ENCODE measurements at regions not wholly inside any gene's neighbourhood (a gene's known extent, or its start where the extent isn't known, plus 50 kb on each side); places are given as distances from the start of the nearest gene placed in this dataset.

DNA sequence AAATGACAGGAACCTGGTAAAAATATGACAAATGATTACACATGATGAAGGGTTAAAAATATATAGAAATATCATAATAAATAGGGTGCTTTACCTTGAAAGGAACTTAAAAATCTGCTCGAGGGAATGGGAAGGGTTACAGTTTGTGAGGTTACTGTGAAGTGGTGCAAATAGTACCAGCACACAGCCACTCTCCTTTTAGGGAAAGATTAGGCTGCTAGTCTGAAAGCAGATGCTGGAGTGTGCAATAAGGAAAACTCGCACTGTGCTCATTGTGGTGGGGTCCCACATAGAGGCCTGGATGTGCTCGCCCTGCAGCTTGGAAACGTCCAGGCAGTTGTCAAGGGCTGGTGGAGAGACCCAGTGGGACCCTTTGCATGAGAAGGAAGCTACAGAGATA lies 145.9 kb upstream of the TBX20 start (continued):
- TF ChIP-seq ZNF639 (CRISPR knock-in tag; conservative IDR thresholded peaks at IDR 0.05 in 1 of 2, IDR thresholded peaks at IDR 0.05 in 1 of 2) (no peak), IRF1 (CRISPR knock-in tag; IDR thresholded peaks at IDR 0.05; ENCODE audit: borderline replicate concordance) (no peak), TSC22D4 (tag; IDR thresholded peaks at IDR 0.05) (no peak), CREB3L1 (IDR thresholded peaks at IDR 0.05; ENCODE audit: borderline replicate concordance, low read depth) (no peak)

GRCh38 chr7:35399216-35399615 lies 145.3 kb upstream of the TBX20 start:
- FAIRE-seq (no peak), ATAC-seq (no peak), DNase-seq (ENCODE audit: extremely low read depth in 1 of 4, low spot score in 3 of 4) (no peak)
- Histone ChIP-seq H3K27ac (ENCODE audit: extremely low read depth, low read depth, low read length) (no peak overlapping the region), H3K9me1 (ENCODE audit: control insufficient read depth, insufficient read depth, low read length) (no peaks in the 10 kb centered on the region), H3K9me3 (replicated peaks; ENCODE audit: control insufficient read depth, insufficient read depth, low read depth, low read length) (no peaks in the 10 kb centered on the region), H3K9ac (ENCODE audit: insufficient read depth in 1 of 2, low read depth in 2 of 2, low read length in 2 of 2) (no peak overlapping the region), H3K4me2 (ENCODE audit: insufficient read depth, low read length) (no peak overlapping the region), H3K79me2 (ENCODE audit: control insufficient read depth, insufficient read depth, low read length) (no peaks in the 10 kb centered on the region), H3K4me3 (no peak overlapping the region), H3K4me1 (replicated peaks in 1 of 2; ENCODE audit: control insufficient read depth in 2 of 2, insufficient read depth in 2 of 2, low read length in 2 of 2) (no peaks in the 10 kb centered on the region), H4K20me1 (replicated peaks; ENCODE audit: control insufficient read depth, insufficient read depth, low read length) (no peaks in the 10 kb centered on the region), H3K27me3 (ENCODE audit: control insufficient read depth in 2 of 2, insufficient read depth in 2 of 2, low read length in 2 of 2) (no peaks in the 10 kb centered on the region), H2AFZ (ENCODE audit: low read depth, low read length) (no peak overlapping the region), H3K36me3 (ENCODE audit: control insufficient read depth, insufficient read depth, low read length) (no peaks in the 10 kb centered on the region)
- no TSS peak for BruUV-seq (replicated peaks)
- intact Hi-C loops (cut with micrococcal nuclease) (no loop called here), in situ Hi-C loops (cut with MboI) (no loop called here)
- POLR2A ChIA-PET = no interaction called here
- CTCF ChIA-PET (ENCODE audit: low intra/inter-chr PET ratio) = no interaction called here
- TF ChIP-seq CREBBP (IDR thresholded peaks at IDR 0.05; ENCODE audit: low read depth, low read length) = no peak
- TF ChIP-seq ZNF77 (CRISPR knock-in tag; IDR thresholded peaks at IDR 0.05) = no peak
- TF ChIP-seq MBD1 (CRISPR knock-in tag; IDR thresholded peaks at IDR 0.05) = no peak
- TF ChIP-seq ZNF436 (CRISPR knock-in tag; IDR thresholded peaks at IDR 0.05) = no peak
- TF ChIP-seq DIDO1 (tag; IDR thresholded peaks at IDR 0.05; ENCODE audit: low read depth) = no peak
- no peak for TF ChIP-seq POLR2B (IDR thresholded peaks at IDR 0.05; ENCODE audit: low read depth, partially characterized antibody)
- no peak for TF ChIP-seq HDAC3 (IDR thresholded peaks at IDR 0.05; ENCODE audit: borderline replicate concordance, partially characterized antibody)
- TF ChIP-seq, protein P1, sequence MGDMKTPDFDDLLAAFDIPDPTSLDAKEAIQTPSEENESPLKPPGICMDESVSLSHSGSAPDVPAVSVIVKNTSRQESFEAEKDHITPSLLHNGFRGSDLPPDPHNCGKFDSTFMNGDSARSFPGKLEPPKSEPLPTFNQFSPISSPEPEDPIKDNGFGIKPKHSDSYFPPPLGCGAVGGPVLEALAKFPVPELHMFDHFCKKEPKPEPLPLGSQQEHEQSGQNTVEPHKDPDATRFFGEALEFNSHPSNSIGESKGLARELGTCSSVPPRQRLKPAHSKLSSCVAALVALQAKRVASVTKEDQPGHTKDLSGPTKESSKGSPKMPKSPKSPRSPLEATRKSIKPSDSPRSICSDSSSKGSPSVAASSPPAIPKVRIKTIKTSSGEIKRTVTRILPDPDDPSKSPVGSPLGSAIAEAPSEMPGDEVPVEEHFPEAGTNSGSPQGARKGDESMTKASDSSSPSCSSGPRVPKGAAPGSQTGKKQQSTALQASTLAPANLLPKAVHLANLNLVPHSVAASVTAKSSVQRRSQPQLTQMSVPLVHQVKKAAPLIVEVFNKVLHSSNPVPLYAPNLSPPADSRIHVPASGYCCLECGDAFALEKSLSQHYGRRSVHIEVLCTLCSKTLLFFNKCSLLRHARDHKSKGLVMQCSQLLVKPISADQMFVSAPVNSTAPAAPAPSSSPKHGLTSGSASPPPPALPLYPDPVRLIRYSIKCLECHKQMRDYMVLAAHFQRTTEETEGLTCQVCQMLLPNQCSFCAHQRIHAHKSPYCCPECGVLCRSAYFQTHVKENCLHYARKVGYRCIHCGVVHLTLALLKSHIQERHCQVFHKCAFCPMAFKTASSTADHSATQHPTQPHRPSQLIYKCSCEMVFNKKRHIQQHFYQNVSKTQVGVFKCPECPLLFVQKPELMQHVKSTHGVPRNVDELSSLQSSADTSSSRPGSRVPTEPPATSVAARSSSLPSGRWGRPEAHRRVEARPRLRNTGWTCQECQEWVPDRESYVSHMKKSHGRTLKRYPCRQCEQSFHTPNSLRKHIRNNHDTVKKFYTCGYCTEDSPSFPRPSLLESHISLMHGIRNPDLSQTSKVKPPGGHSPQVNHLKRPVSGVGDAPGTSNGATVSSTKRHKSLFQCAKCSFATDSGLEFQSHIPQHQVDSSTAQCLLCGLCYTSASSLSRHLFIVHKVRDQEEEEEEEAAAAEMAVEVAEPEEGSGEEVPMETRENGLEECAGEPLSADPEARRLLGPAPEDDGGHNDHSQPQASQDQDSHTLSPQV (IDR thresholded peaks at IDR 0.05) = no peak
